H9 (cell line): ENCODE measurements at regions not wholly inside any gene's neighbourhood (a gene's known extent, or its start where the extent isn't known, plus 50 kb on each side); places are given as distances from the start of the nearest gene placed in this dataset.

Experiments used
- DNase-seq: peaks from one replicate; pipeline ENCODE4 v3.0.0-alpha.2; 2017
- H2AFZ ChIP-seq: one replicate; pipeline ENCODE4 v1.6.1; 2013; ENCODE audit warnings: mild to moderate bottlenecking, low read length, control low read depth, moderate library complexity
- H2AK5ac ChIP-seq: 2 replicates; pipeline ENCODE4 v1.6.1; 2013; ENCODE audit warnings: low read length, control low read depth, mixed read lengths; ENCODE audit not compliant: insufficient read length
- H2BK120ac ChIP-seq: one replicate; pipeline ENCODE4 v1.6.1; 2013; ENCODE audit warnings: low read depth, mild to moderate bottlenecking, low read length, control low read depth, inconsistent platforms; ENCODE audit not compliant: poor library complexity, severe bottlenecking
- H2BK12ac ChIP-seq: 2 replicates; pipeline ENCODE4 v1.6.1; 2013; ENCODE audit warnings: low read length, control low read depth, mixed read lengths, low read depth; ENCODE audit not compliant: insufficient read length
- H2BK15ac ChIP-seq: 2 replicates; pipeline ENCODE4 v1.6.1; 2013; ENCODE audit warnings: low read depth, low read length, control low read depth
- H2BK20ac ChIP-seq: one replicate; pipeline ENCODE4 v1.6.1; 2013; ENCODE audit warnings: low read depth, mild to moderate bottlenecking, low read length, control low read depth, inconsistent platforms; ENCODE audit not compliant: poor library complexity, severe bottlenecking
- H2BK5ac ChIP-seq: 2 replicates; pipeline ENCODE4 v1.6.1; 2013; ENCODE audit warnings: low read length, control low read depth, mixed read lengths; ENCODE audit not compliant: insufficient read length
- H3K14ac ChIP-seq: 2 replicates; pipeline ENCODE4 v1.6.1; 2013; ENCODE audit warnings: low read length, control low read depth; ENCODE audit not compliant: insufficient read depth
- H3K18ac ChIP-seq: 2 replicates; pipeline ENCODE4 v1.6.1; 2013; ENCODE audit warnings: low read depth, mild to moderate bottlenecking, mixed read lengths, low read length, control low read depth; ENCODE audit not compliant: insufficient read length
- H3K23ac ChIP-seq: 2 replicates; pipeline ENCODE4 v1.6.1; 2013; ENCODE audit warnings: low read length, control low read depth, mixed read lengths, low read depth; ENCODE audit not compliant: insufficient read length
- H3K23me2 ChIP-seq: 2 replicates; pipeline ENCODE4 v1.6.1; 2013; ENCODE audit warnings: low read depth, mild to moderate bottlenecking, mixed read lengths, low read length, control low read depth; ENCODE audit not compliant: insufficient read length, poor library complexity, severe bottlenecking
- H3K27ac ChIP-seq: 2 replicates; pipeline ENCODE4 v1.5.1; 2013; ENCODE audit warnings: low read length, control low read depth, mixed read lengths, low read depth; ENCODE audit not compliant: insufficient read length
- H3K27me3 ChIP-seq: 2 replicates; pipeline ENCODE4 v1.6.1; 2013; ENCODE audit warnings: low read length, control low read depth, inconsistent platforms; ENCODE audit not compliant: insufficient read depth
- H3K4ac ChIP-seq: 2 replicates; pipeline ENCODE4 v1.6.1; 2013; ENCODE audit warnings: low read depth, mild to moderate bottlenecking, control low read depth, inconsistent platforms, low read length, moderate library complexity
- H3K4me1 ChIP-seq: 2 replicates; pipeline ENCODE4 v1.6.1; 2013; ENCODE audit warnings: low read length, control low read depth, inconsistent platforms; ENCODE audit not compliant: insufficient read depth
- H3K4me2 ChIP-seq: 2 replicates; pipeline ENCODE4 v1.6.1; 2013; ENCODE audit warnings: low read length, control low read depth, mixed read lengths; ENCODE audit not compliant: insufficient read length, insufficient read depth
- H3K56ac ChIP-seq: 2 replicates; pipeline ENCODE4 v1.6.1; 2013; ENCODE audit warnings: low read depth, mild to moderate bottlenecking, mixed read lengths, low read length, control low read depth; ENCODE audit not compliant: insufficient read length
- H3K79me1 ChIP-seq: 2 replicates; pipeline ENCODE4 v1.6.1; 2013; ENCODE audit warnings: low read depth, mild to moderate bottlenecking, moderate library complexity, low read length, control low read depth, inconsistent platforms; ENCODE audit not compliant: insufficient read depth, poor library complexity, severe bottlenecking
- H3K79me2 ChIP-seq: 2 replicates; pipeline ENCODE4 v1.6.1; 2013; ENCODE audit warnings: low read length, control low read depth, inconsistent platforms; ENCODE audit not compliant: insufficient read depth
- H3K9ac ChIP-seq: 2 replicates; pipeline ENCODE4 v1.6.1; 2013; ENCODE audit warnings: low read length, control low read depth, mixed read lengths; ENCODE audit not compliant: insufficient read length; ENCODE audit errors: extremely low read depth
- H3K9me3 ChIP-seq: one replicate; pipeline ENCODE4 v1.6.1; 2013; ENCODE audit warnings: low read depth, low read length, inconsistent platforms; ENCODE audit not compliant: control insufficient read depth
- H3T11ph ChIP-seq: one replicate; pipeline ENCODE4 v1.6.1; 2013; ENCODE audit warnings: mild to moderate bottlenecking, low read length, control low read depth, inconsistent platforms
- H4K20me1 ChIP-seq: one replicate; pipeline ENCODE4 v1.6.1; 2013; ENCODE audit not compliant: control insufficient read depth, insufficient read length, insufficient read depth
- H4K5ac ChIP-seq: 2 replicates; pipeline ENCODE4 v1.6.1; 2013; ENCODE audit warnings: low read depth, mild to moderate bottlenecking, mixed read lengths, low read length, control low read depth; ENCODE audit not compliant: insufficient read length
- H4K8ac ChIP-seq: replicated peaks from 2 replicates; pipeline ENCODE4 v1.6.1; 2013; ENCODE audit warnings: low read length, control low read depth, mixed read lengths, low read depth; ENCODE audit not compliant: insufficient read length
- H4K91ac ChIP-seq: 2 replicates; pipeline ENCODE4 v1.6.1; 2013; ENCODE audit warnings: low read depth, mild to moderate bottlenecking, moderate library complexity, mixed read lengths, low read length, control low read depth; ENCODE audit not compliant: insufficient read length
- H3K27ac Mint-ChIP-seq, 3 experiments: 2 replicates in 2 of 3; 3 replicates in 1 of 3; pipeline ENCODE4 v1.8.0; 2020 to 2021; ENCODE audit warnings: mixed read lengths in 3 of 3, mild to moderate bottlenecking in 1 of 3, moderate library complexity in 1 of 3
- H3K27me3 Mint-ChIP-seq: 2 replicates; pipeline ENCODE4 v1.8.0; 2021; ENCODE audit warnings: low read depth, mild to moderate bottlenecking, moderate library complexity, mixed read lengths
- H3K36me3 Mint-ChIP-seq, 3 experiments: 2 replicates in 2 of 3; 3 replicates in 1 of 3; pipeline ENCODE4 v1.8.0; 2020 to 2021; ENCODE audit warnings: low read depth in 3 of 3, mixed read lengths in 3 of 3; ENCODE audit not compliant: insufficient read depth in 1 of 3
- H3K4me1 Mint-ChIP-seq, 2 experiments: 2 replicates each; pipeline ENCODE4 v1.8.0; 2020; ENCODE audit warnings: mixed read lengths in 2 of 2
- H3K4me3 Mint-ChIP-seq, 2 experiments: 2 replicates in 1 of 2; 3 replicates in 1 of 2; pipeline ENCODE4 v1.8.0; 2020 to 2021; ENCODE audit warnings: mild to moderate bottlenecking in 2 of 2, mixed read lengths in 2 of 2, moderate library complexity in 1 of 2
- H3K9me3 Mint-ChIP-seq, 2 experiments: 2 replicates in 1 of 2; 3 replicates in 1 of 2; pipeline ENCODE4 v1.8.0; 2020; ENCODE audit warnings: mild to moderate bottlenecking in 2 of 2, mixed read lengths in 2 of 2, moderate library complexity in 1 of 2
- WGBS: extraction: QIAGEN DNeasy Blood & Tissue Kit; methylation state at CpG from one replicate; pipeline ENCODE4 v1.1.7; 2013; ENCODE audit warnings: missing lambda C conversion rate, low lambda C conversion rate, mixed read lengths; ENCODE audit not compliant: insufficient read length; ENCODE audit errors: extremely low coverage; 5-methylcytosine and 5-hydroxymethylcytosine counted together
- TF ChIP-seq, protein P1 (sequence below): fragments of 200-600 bp; sonication (generic); conservative IDR thresholded peaks from 3 replicates; pipeline ENCODE4 v1.8.0; 2021; ENCODE audit warnings: antibody characterized with exemption, mild to moderate bottlenecking

GRCh38 chr11:105297463-105297862 lies 157.9 kb upstream of the CARD18 start:
- Histone ChIP-seq H3K4me1 (no peaks in the 10 kb centered on the region), H3K79me1 (no peaks in the 10 kb centered on the region), H3K4me2 (no peak overlapping the region), H3K4ac (no peak overlapping the region), H2BK12ac (no peak overlapping the region), H3K27me3 (no peaks in the 10 kb centered on the region), H3K23ac (no peak overlapping the region), H3K14ac (no peak overlapping the region), H4K20me1 (no peaks in the 10 kb centered on the region), H4K8ac (no peak overlapping the region), H3K27ac (no peak overlapping the region), H3T11ph (no peak overlapping the region), H3K9me3 (no peaks in the 10 kb centered on the region), H3K18ac (no peak overlapping the region), H4K91ac (no peak overlapping the region), H3K23me2 (no peaks in the 10 kb centered on the region), H3K79me2 (no peaks in the 10 kb centered on the region), H2BK5ac (no peak overlapping the region), H2BK20ac (no peak overlapping the region), H2AFZ (no peak overlapping the region), H3K9ac (no peak overlapping the region), H2BK15ac (no peak overlapping the region), H2AK5ac (no peak overlapping the region), H3K56ac (no peak overlapping the region), H4K5ac (no peak overlapping the region), H2BK120ac (no peak overlapping the region)
- no CpG with 5 or more reads among the region's 2 CpGs for WGBS
- Mint-ChIP-seq H3K4me3 (no peak overlapping the region), H3K27me3 (no peaks in the 10 kb centered on the region), H3K4me1 (no peaks in the 10 kb centered on the region), H3K36me3 (no peaks in the 10 kb centered on the region), H3K9me3 (no peaks in the 10 kb centered on the region), H3K27ac (no peak overlapping the region)
- TF ChIP-seq, protein P1, sequence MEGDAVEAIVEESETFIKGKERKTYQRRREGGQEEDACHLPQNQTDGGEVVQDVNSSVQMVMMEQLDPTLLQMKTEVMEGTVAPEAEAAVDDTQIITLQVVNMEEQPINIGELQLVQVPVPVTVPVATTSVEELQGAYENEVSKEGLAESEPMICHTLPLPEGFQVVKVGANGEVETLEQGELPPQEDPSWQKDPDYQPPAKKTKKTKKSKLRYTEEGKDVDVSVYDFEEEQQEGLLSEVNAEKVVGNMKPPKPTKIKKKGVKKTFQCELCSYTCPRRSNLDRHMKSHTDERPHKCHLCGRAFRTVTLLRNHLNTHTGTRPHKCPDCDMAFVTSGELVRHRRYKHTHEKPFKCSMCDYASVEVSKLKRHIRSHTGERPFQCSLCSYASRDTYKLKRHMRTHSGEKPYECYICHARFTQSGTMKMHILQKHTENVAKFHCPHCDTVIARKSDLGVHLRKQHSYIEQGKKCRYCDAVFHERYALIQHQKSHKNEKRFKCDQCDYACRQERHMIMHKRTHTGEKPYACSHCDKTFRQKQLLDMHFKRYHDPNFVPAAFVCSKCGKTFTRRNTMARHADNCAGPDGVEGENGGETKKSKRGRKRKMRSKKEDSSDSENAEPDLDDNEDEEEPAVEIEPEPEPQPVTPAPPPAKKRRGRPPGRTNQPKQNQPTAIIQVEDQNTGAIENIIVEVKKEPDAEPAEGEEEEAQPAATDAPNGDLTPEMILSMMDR = no peak
- no peak for DNase-seq
